OCI-LY3 (cell line): ENCODE measurements at regions not wholly inside any gene's neighbourhood (a gene's known extent, or its start where the extent isn't known, plus 50 kb on each side); places are given as distances from the start of the nearest gene placed in this dataset.

Experiments
- H2AFZ ChIP-seq: fragments of 200-600, 300-600 bp; shearing (Covaris generic); 2 replicates; pipeline ENCODE4 v1.6.0; 2014; ENCODE audit warnings: antibody characterized with exemption, low read depth, low read length
- H3K27ac ChIP-seq: fragments of 200-600, 300-600 bp; sonication (generic); 2 replicates; pipeline ENCODE4 v1.5.1; 2014; ENCODE audit warnings: mild to moderate bottlenecking, low read length, moderate library complexity, mixed read lengths
- H3K27me3 ChIP-seq: fragments of 200-600, 300-600 bp; sonication (generic); 2 replicates; pipeline ENCODE4 v1.6.1; 2014; ENCODE audit warnings: low read depth, low read length, mixed read lengths
- H3K36me3 ChIP-seq: fragments of 200-600, 300-600 bp; sonication (generic); replicated peaks from 2 replicates; pipeline ENCODE3; 2014; ENCODE audit warnings: low read depth, low read length, mixed read lengths
- H3K4me1 ChIP-seq: fragments of 300-600, 200-600 bp; sonication (generic); 2 replicates; pipeline ENCODE4 v1.6.1; 2014; ENCODE audit warnings: low read length, mixed read lengths
- H3K4me2 ChIP-seq: fragments of 200-600, 300-600 bp; sonication (generic); 2 replicates; pipeline ENCODE4 v1.6.1; 2014; ENCODE audit warnings: low read length, mixed read lengths
- H3K4me3 ChIP-seq: fragments of 300-600, 200-600 bp; sonication (generic); 2 replicates; pipeline ENCODE4 v1.5.1; 2014; ENCODE audit warnings: antibody characterized with exemption, mild to moderate bottlenecking, low read length, moderate library complexity
- H3K79me2 ChIP-seq: fragments of 300-600, 200-600 bp; shearing (Covaris generic); 2 replicates; pipeline ENCODE4 v1.6.1; 2014; ENCODE audit warnings: mild to moderate bottlenecking, low read length, mixed read lengths
- H3K9ac ChIP-seq: fragments of 300-600, 200-600 bp; shearing (Covaris generic); 2 replicates; pipeline ENCODE4 v1.6.0; 2014; ENCODE audit warnings: mild to moderate bottlenecking, low read length, moderate library complexity
- H3K9me3 ChIP-seq: fragments of 200-600, 300-600 bp; shearing (Covaris generic); 2 replicates; pipeline ENCODE4 v1.6.1; 2014; ENCODE audit warnings: low read length, mixed read lengths; ENCODE audit not compliant: insufficient read depth
- H4K20me1 ChIP-seq: fragments of 200-600, 300-600 bp; sonication (generic); 2 replicates; pipeline ENCODE4 v1.6.1; 2016; ENCODE audit warnings: low read length, mixed read lengths; ENCODE audit not compliant: insufficient read depth
- CTCF ChIP-seq: fragments of 200-600, 300-600 bp; sonication (generic); IDR thresholded peaks from 2 replicates; pipeline ENCODE4 v1.5.1; 2014; ENCODE audit warnings: antibody characterized with exemption, low read length, low read depth
- EZH2phosphoT487 ChIP-seq: fragments of 200-600 bp; shearing (Covaris generic); IDR thresholded peaks from 2 replicates; pipeline ENCODE4 v1.6.1; 2018; ENCODE audit warnings: antibody characterized with exemption, mixed run types, low read depth

- H4K20me1 ChIP-seq = no peaks in the 10 kb centered on the region
- no peak for TF ChIP-seq EZH2phosphoT487
- no peak for TF ChIP-seq CTCF
These were observed 136.7 kb upstream of the CHST15 start for GRCh38 chr10:124229989-124230634.

GRCh38 chr10:124229201-124229988, 136.0 kb upstream of the CHST15 start:
- H3K27ac ChIP-seq = no peak overlapping the region
- no peaks in the 10 kb centered on the region for H3K27me3 ChIP-seq
- H3K4me3 ChIP-seq = no peak overlapping the region
- H3K79me2 ChIP-seq = no peaks in the 10 kb centered on the region
- H2AFZ ChIP-seq = no peak overlapping the region
- H3K4me2 ChIP-seq = no peak overlapping the region
- no peak for TF ChIP-seq EZH2phosphoT487
- no peak for TF ChIP-seq CTCF
- H3K9ac ChIP-seq = no peak overlapping the region
- H3K9me3 ChIP-seq = 0 out of 2 replicates have a peak, but pooled peaks cover 5% of the 10 kb centered on the region
- H3K4me1 ChIP-seq = no peaks in the 10 kb centered on the region
- no peaks in the 10 kb centered on the region for H3K36me3 ChIP-seq
- H4K20me1 ChIP-seq = no peaks in the 10 kb centered on the region

More at GRCh38 chr10:124229989-124230634, 136.7 kb upstream of the CHST15 start:
- no peak overlapping the region for H3K9ac ChIP-seq
- H3K36me3 ChIP-seq = no peaks in the 10 kb centered on the region
- 0 out of 2 replicates have a peak, but pooled peaks cover 5% of the 10 kb centered on the region for H3K9me3 ChIP-seq
- no peaks in the 10 kb centered on the region for H3K4me1 ChIP-seq
- no peak overlapping the region for H3K4me3 ChIP-seq
- no peak overlapping the region for H3K4me2 ChIP-seq
- H3K27me3 ChIP-seq = no peaks in the 10 kb centered on the region
- H3K79me2 ChIP-seq = no peaks in the 10 kb centered on the region
- no peak overlapping the region for H2AFZ ChIP-seq
- H3K27ac ChIP-seq = no peak overlapping the region

GRCh38 chr10:124228471-124228870, 135.1 kb upstream of the CHST15 start:
- Histone ChIP-seq H3K4me3 (no peak overlapping the region), H3K4me2 (no peak overlapping the region), H3K9ac (no peak overlapping the region), H4K20me1 (no peaks in the 10 kb centered on the region), H3K4me1 (no peaks in the 10 kb centered on the region), H3K79me2 (no peaks in the 10 kb centered on the region), H2AFZ (no peak overlapping the region), H3K27ac (no peak overlapping the region), H3K27me3 (no peaks in the 10 kb centered on the region), H3K36me3 (no peaks in the 10 kb centered on the region), H3K9me3 (0 out of 2 replicates have a peak, but pooled peaks cover 5% of the 10 kb centered on the region)
- TF ChIP-seq EZH2phosphoT487 (no peak), CTCF (no peak)

GRCh38 chr10:124227988-124228387, 134.6 kb upstream of the CHST15 start:
- TF ChIP-seq CTCF (no peak), EZH2phosphoT487 (no peak)

More at GRCh38 chr10:124227988-124228387, 134.6 kb upstream of the CHST15 start:
- Histone ChIP-seq H4K20me1 (no peaks in the 10 kb centered on the region), H3K4me3 (no peak overlapping the region), H3K9me3 (0 out of 2 replicates have a peak, but pooled peaks cover 5% of the 10 kb centered on the region), H3K4me1 (no peaks in the 10 kb centered on the region), H3K4me2 (no peak overlapping the region), H2AFZ (no peak overlapping the region), H3K27ac (no peak overlapping the region), H3K79me2 (no peaks in the 10 kb centered on the region), H3K27me3 (no peaks in the 10 kb centered on the region), H3K36me3 (no peaks in the 10 kb centered on the region), H3K9ac (no peak overlapping the region)
